WTC11 (cell line): ENCODE measurements at regions not wholly inside any gene's neighbourhood (a gene's known extent, or its start where the extent isn't known, plus 50 kb on each side); places are given as distances from the start of the nearest gene placed in this dataset.

Source experiments
- ATAC-seq: fragments of 200-7000 bp; cut with Tn5 transposase; 2 replicates; pipeline ENCODE4 v1.10.0; 2021; ENCODE audit warnings: mild to moderate bottlenecking, moderate library complexity
- CTCF ChIA-PET: fragments of 300-600 bp; sonication (Branson Sonifier 250); formaldehyde crosslinking; loops from one replicate; lab custom pipeline; 2021; ENCODE audit warnings: antibody characterized with exemption; lab: Charles Lee
- POLR2A ChIA-PET: fragments of 350-600 bp; sonication (Branson Sonifier 250); formaldehyde crosslinking; loops from one replicate; lab custom pipeline; 2021; ENCODE audit warnings: antibody characterized with exemption; lab: Charles Lee
- DNase-seq: peaks from one replicate; pipeline ENCODE4 v3.0.0; 2021; ENCODE audit warnings: low spot score
- H3K27ac Mint-ChIP-seq: 2 replicates; pipeline ENCODE4 v1.8.0; 2021; ENCODE audit warnings: mixed read lengths
- H3K27me3 Mint-ChIP-seq: 2 replicates; pipeline ENCODE4 v1.8.0; 2021; ENCODE audit warnings: low read depth, mild to moderate bottlenecking, moderate library complexity, mixed read lengths
- H3K36me3 Mint-ChIP-seq: 2 replicates; pipeline ENCODE4 v1.8.0; 2021; ENCODE audit warnings: mixed read lengths
- H3K4me1 Mint-ChIP-seq: 2 replicates; pipeline ENCODE4 v1.8.0; 2022; ENCODE audit warnings: mixed read lengths
- H3K4me3 Mint-ChIP-seq: 2 replicates; pipeline ENCODE4 v1.8.0; 2021; ENCODE audit warnings: mild to moderate bottlenecking, moderate library complexity, mixed read lengths
- H3K9me3 Mint-ChIP-seq: 2 replicates; pipeline ENCODE4 v1.8.0; 2021; ENCODE audit warnings: mixed read lengths
- ATF1 ChIP-seq: sonication (generic); formaldehyde crosslinking; IDR thresholded peaks from 2 replicates; pipeline ENCODE4 v1.8.1; 2023; ENCODE audit warnings: mild to moderate bottlenecking, moderate library complexity, missing genetic modification reagents
- CBFB ChIP-seq: sonication (generic); formaldehyde crosslinking; IDR thresholded peaks from 2 replicates; pipeline ENCODE4 v1.8.1; 2022; ENCODE audit warnings: mild to moderate bottlenecking, low read depth, missing genetic modification reagents
- ESRRA ChIP-seq: sonication (generic); formaldehyde crosslinking; IDR thresholded peaks from 2 replicates; pipeline ENCODE4 v1.8.1; 2022; ENCODE audit warnings: mild to moderate bottlenecking, missing genetic modification reagents, borderline replicate concordance
- NFATC4 ChIP-seq: fragments of 250-450 bp; sonication (Bioruptor Pico); IDR thresholded peaks from 2 replicates; pipeline ENCODE4 v1.9.0; 2021; ENCODE audit warnings: mild to moderate bottlenecking
- NFE2L1 ChIP-seq: sonication (generic); formaldehyde crosslinking; IDR thresholded peaks from 2 replicates; pipeline ENCODE4 v1.8.1; 2023; ENCODE audit warnings: missing genetic modification reagents
- OVOL2 ChIP-seq: fragments of 250-450 bp; sonication (Bioruptor Pico); IDR thresholded peaks from 2 replicates; pipeline ENCODE4 v1.9.0; 2021; ENCODE audit warnings: mild to moderate bottlenecking, borderline replicate concordance
- SOX15 ChIP-seq: fragments of 250-450 bp; sonication (Bioruptor Pico); IDR thresholded peaks from 2 replicates; pipeline ENCODE4 v1.9.0; 2021; ENCODE audit warnings: mild to moderate bottlenecking
- TEAD1 ChIP-seq: sonication (generic); formaldehyde crosslinking; IDR thresholded peaks from 2 replicates; pipeline ENCODE4 v1.8.0; 2022; ENCODE audit warnings: mild to moderate bottlenecking, missing genetic modification reagents
- ZNF121 ChIP-seq: sonication (generic); formaldehyde crosslinking; IDR thresholded peaks from 2 replicates; pipeline ENCODE4 v1.8.0; 2023; ENCODE audit warnings: missing genetic modification reagents
- TF ChIP-seq, protein P1 (sequence below): sonication (generic); formaldehyde crosslinking; IDR thresholded peaks from 2 replicates; pipeline ENCODE4 v1.8.0; 2023; ENCODE audit warnings: mild to moderate bottlenecking, missing genetic modification reagents
- TF ChIP-seq, protein P2 (sequence below): sonication (generic); formaldehyde crosslinking; IDR thresholded peaks from 2 replicates; pipeline ENCODE4 v1.8.1; 2023; ENCODE audit warnings: mild to moderate bottlenecking, missing genetic modification reagents, moderate library complexity
- TF ChIP-seq, protein P3 (sequence below): sonication (generic); formaldehyde crosslinking; IDR thresholded peaks from 2 replicates; pipeline ENCODE4 v1.8.0; 2022; ENCODE audit warnings: mild to moderate bottlenecking, missing genetic modification reagents
- TF ChIP-seq, protein P4 (sequence below): fragments of 250-450 bp; sonication (Bioruptor Pico); IDR thresholded peaks from 2 replicates; pipeline ENCODE4 v2.1.2; 2022; ENCODE audit warnings: mild to moderate bottlenecking, moderate library complexity
- TF ChIP-seq, protein P5 (sequence below): sonication (generic); formaldehyde crosslinking; IDR thresholded peaks from 2 replicates; pipeline ENCODE4 v1.8.1; 2022; ENCODE audit warnings: low read depth, missing genetic modification reagents, borderline replicate concordance
- TF ChIP-seq, protein P6 (sequence below): sonication (generic); formaldehyde crosslinking; IDR thresholded peaks from 2 replicates; pipeline ENCODE4 v1.8.0; 2022; ENCODE audit warnings: missing genetic modification reagents
- TF ChIP-seq, protein P7 (sequence below): fragments of 250-450 bp; sonication (Bioruptor Pico); conservative IDR thresholded peaks from 2 replicates; pipeline ENCODE4 v1.9.0; 2021; ENCODE audit warnings: mild to moderate bottlenecking
- TF ChIP-seq, protein P8 (sequence below): sonication (generic); formaldehyde crosslinking; conservative IDR thresholded peaks from 2 replicates; pipeline ENCODE4 v1.8.1; 2023; ENCODE audit warnings: mild to moderate bottlenecking, low read depth, missing genetic modification reagents, moderate library complexity

DNA sequence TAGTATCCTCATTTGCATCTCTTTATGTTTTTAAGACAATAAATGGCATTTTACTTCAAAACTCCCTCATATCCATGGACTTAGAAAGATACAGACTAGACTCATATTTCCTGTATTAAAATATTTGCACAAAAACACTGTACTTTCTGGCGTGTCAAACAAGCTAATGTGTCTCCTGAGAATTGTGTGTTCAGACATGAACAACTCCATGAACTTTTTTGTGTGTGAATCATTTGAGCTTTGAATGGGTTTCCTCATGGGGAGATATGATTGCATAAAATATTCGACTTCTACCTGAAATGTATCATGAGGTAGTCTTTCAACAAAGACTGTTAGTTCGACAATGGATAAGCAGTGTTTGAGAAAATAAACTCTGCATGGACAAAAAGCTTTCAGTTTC is 58.8 kb downstream of the TMEM30B start:
- H3K4me3 Mint-ChIP-seq: no peak overlapping the region
- POLR2A ChIA-PET: no interaction called here
- no peak overlapping the region for H3K27ac Mint-ChIP-seq
- TF ChIP-seq CBFB: no peak
- TF ChIP-seq, all 79 proteins: peak for 0
- CTCF ChIA-PET: no interaction called here
- no peaks in the 10 kb centered on the region for H3K36me3 Mint-ChIP-seq
- H3K4me1 Mint-ChIP-seq: peaks cover 58% of the 10 kb centered on the region
- DNase-seq: no peak
- H3K27me3 Mint-ChIP-seq: no peaks in the 10 kb centered on the region; the same call in 1 of the 2 replicates
- no peak for ATAC-seq
- H3K9me3 Mint-ChIP-seq: no peaks in the 10 kb centered on the region

DNA sequence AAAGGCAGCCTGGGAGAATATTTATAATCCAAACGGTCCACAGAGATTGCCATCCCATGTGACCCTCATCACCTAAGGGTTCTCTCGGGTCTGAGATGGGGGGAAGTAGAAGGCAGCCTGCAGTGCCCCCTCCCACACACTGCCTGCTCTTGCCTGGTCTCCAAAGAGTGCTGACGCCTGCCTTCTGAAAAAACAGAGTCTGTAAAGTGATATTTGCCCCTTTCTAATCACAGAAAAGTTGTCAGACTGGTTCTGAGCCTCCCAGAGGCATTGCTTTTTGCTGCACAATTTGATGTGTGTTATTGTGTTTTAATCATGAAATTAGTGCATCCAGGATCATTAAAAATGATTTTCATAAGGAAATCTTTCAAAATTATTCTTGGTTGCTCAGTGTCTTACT is 59.2 kb downstream of the TMEM30B start:
- no peaks in the 10 kb centered on the region for H3K9me3 Mint-ChIP-seq
- H3K36me3 Mint-ChIP-seq: no peaks in the 10 kb centered on the region
- ChIA-PET POLR2A (no interaction called here), CTCF (no interaction called here)
- TF ChIP-seq, protein P1, sequence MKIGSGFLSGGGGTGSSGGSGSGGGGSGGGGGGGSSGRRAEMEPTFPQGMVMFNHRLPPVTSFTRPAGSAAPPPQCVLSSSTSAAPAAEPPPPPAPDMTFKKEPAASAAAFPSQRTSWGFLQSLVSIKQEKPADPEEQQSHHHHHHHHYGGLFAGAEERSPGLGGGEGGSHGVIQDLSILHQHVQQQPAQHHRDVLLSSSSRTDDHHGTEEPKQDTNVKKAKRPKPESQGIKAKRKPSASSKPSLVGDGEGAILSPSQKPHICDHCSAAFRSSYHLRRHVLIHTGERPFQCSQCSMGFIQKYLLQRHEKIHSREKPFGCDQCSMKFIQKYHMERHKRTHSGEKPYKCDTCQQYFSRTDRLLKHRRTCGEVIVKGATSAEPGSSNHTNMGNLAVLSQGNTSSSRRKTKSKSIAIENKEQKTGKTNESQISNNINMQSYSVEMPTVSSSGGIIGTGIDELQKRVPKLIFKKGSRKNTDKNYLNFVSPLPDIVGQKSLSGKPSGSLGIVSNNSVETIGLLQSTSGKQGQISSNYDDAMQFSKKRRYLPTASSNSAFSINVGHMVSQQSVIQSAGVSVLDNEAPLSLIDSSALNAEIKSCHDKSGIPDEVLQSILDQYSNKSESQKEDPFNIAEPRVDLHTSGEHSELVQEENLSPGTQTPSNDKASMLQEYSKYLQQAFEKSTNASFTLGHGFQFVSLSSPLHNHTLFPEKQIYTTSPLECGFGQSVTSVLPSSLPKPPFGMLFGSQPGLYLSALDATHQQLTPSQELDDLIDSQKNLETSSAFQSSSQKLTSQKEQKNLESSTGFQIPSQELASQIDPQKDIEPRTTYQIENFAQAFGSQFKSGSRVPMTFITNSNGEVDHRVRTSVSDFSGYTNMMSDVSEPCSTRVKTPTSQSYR (CRISPR knock-in tag): no peak
- no peak for TF ChIP-seq NFATC4 (CRISPR knock-in tag)
- TF ChIP-seq, protein P2, sequence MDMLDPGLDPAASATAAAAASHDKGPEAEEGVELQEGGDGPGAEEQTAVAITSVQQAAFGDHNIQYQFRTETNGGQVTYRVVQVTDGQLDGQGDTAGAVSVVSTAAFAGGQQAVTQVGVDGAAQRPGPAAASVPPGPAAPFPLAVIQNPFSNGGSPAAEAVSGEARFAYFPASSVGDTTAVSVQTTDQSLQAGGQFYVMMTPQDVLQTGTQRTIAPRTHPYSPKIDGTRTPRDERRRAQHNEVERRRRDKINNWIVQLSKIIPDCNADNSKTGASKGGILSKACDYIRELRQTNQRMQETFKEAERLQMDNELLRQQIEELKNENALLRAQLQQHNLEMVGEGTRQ (CRISPR knock-in tag): no peak
- TF ChIP-seq, protein P3, sequence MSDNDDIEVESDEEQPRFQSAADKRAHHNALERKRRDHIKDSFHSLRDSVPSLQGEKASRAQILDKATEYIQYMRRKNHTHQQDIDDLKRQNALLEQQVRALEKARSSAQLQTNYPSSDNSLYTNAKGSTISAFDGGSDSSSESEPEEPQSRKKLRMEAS (CRISPR knock-in tag): no peak
- no peak for TF ChIP-seq NFE2L1
- TF ChIP-seq ZNF121: no peak
- TF ChIP-seq SOX15 (CRISPR knock-in tag): no peak
- TF ChIP-seq, protein P4, sequence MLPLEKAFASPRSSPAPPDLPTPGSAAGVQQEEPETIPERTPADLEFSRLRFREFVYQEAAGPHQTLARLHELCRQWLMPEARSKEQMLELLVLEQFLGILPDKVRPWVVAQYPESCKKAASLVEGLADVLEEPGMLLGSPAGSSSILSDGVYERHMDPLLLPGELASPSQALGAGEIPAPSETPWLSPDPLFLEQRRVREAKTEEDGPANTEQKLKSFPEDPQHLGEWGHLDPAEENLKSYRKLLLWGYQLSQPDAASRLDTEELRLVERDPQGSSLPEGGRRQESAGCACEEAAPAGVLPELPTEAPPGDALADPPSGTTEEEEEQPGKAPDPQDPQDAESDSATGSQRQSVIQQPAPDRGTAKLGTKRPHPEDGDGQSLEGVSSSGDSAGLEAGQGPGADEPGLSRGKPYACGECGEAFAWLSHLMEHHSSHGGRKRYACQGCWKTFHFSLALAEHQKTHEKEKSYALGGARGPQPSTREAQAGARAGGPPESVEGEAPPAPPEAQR (CRISPR knock-in tag): no peak
- TF ChIP-seq TEAD1 (CRISPR knock-in tag): no peak
- TF ChIP-seq ESRRA (CRISPR knock-in tag): no peak
- TF ChIP-seq, protein P5, sequence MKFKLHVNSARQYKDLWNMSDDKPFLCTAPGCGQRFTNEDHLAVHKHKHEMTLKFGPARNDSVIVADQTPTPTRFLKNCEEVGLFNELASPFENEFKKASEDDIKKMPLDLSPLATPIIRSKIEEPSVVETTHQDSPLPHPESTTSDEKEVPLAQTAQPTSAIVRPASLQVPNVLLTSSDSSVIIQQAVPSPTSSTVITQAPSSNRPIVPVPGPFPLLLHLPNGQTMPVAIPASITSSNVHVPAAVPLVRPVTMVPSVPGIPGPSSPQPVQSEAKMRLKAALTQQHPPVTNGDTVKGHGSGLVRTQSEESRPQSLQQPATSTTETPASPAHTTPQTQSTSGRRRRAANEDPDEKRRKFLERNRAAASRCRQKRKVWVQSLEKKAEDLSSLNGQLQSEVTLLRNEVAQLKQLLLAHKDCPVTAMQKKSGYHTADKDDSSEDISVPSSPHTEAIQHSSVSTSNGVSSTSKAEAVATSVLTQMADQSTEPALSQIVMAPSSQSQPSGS: no peak
- TF ChIP-seq ATF1 (CRISPR knock-in tag): no peak
- TF ChIP-seq OVOL2 (CRISPR knock-in tag): no peak
- TF ChIP-seq, protein P6, sequence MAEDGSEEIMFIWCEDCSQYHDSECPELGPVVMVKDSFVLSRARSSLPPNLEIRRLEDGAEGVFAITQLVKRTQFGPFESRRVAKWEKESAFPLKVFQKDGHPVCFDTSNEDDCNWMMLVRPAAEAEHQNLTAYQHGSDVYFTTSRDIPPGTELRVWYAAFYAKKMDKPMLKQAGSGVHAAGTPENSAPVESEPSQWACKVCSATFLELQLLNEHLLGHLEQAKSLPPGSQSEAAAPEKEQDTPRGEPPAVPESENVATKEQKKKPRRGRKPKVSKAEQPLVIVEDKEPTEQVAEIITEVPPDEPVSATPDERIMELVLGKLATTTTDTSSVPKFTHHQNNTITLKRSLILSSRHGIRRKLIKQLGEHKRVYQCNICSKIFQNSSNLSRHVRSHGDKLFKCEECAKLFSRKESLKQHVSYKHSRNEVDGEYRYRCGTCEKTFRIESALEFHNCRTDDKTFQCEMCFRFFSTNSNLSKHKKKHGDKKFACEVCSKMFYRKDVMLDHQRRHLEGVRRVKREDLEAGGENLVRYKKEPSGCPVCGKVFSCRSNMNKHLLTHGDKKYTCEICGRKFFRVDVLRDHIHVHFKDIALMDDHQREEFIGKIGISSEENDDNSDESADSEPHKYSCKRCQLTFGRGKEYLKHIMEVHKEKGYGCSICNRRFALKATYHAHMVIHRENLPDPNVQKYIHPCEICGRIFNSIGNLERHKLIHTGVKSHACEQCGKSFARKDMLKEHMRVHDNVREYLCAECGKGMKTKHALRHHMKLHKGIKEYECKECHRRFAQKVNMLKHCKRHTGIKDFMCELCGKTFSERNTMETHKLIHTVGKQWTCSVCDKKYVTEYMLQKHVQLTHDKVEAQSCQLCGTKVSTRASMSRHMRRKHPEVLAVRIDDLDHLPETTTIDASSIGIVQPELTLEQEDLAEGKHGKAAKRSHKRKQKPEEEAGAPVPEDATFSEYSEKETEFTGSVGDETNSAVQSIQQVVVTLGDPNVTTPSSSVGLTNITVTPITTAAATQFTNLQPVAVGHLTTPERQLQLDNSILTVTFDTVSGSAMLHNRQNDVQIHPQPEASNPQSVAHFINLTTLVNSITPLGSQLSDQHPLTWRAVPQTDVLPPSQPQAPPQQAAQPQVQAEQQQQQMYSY (CRISPR knock-in tag): no peak
- TF ChIP-seq, protein P7, sequence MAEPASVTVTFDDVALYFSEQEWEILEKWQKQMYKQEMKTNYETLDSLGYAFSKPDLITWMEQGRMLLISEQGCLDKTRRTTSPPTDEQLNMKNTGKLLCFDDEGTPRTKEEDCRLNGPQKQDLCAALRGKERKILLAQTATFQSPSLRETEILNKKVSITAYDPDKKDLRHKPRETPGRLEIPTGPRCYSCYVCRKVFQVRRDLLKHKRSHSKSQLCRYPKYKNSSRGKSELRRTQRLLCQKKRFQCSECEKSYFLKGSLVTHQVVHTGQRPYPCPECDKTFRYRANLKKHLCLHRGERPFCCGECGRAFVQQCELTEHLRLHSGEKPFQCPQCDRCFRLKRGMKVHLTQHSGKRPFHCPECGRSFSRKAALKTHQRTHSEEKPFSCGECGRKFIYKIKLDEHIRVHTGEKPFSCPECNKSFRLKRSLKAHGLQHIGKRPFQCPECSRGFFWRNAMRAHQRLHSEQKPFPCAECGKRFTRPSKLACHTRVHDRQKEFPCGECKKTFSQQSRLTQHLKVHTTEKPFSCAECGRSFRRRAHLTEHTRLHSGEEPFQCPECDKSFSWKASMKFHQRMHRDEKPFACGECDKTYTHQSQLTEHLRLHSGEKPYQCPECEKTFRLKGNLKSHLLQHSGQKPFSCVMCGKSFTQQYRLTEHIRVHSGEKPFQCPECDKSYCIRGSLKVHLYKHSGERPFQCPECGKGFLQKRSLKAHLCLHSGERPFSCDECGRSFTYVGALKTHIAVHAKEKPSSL (CRISPR knock-in tag): no peak
- TF ChIP-seq, protein P8, sequence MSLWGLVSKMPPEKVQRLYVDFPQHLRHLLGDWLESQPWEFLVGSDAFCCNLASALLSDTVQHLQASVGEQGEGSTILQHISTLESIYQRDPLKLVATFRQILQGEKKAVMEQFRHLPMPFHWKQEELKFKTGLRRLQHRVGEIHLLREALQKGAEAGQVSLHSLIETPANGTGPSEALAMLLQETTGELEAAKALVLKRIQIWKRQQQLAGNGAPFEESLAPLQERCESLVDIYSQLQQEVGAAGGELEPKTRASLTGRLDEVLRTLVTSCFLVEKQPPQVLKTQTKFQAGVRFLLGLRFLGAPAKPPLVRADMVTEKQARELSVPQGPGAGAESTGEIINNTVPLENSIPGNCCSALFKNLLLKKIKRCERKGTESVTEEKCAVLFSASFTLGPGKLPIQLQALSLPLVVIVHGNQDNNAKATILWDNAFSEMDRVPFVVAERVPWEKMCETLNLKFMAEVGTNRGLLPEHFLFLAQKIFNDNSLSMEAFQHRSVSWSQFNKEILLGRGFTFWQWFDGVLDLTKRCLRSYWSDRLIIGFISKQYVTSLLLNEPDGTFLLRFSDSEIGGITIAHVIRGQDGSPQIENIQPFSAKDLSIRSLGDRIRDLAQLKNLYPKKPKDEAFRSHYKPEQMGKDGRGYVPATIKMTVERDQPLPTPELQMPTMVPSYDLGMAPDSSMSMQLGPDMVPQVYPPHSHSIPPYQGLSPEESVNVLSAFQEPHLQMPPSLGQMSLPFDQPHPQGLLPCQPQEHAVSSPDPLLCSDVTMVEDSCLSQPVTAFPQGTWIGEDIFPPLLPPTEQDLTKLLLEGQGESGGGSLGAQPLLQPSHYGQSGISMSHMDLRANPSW (CRISPR knock-in tag): no peak
- no peaks in the 10 kb centered on the region; the same call in 1 of the 2 replicates for H3K27me3 Mint-ChIP-seq
- H3K4me1 Mint-ChIP-seq: peaks cover 58% of the 10 kb centered on the region
- no peak overlapping the region for H3K4me3 Mint-ChIP-seq
- H3K27ac Mint-ChIP-seq: no peak overlapping the region
- DNase-seq: no peak
- ATAC-seq: no peak
